Tibial nerve (tissue), 4 donors: ENCODE measurements at regions not wholly inside any gene's neighbourhood (a gene's known extent, or its start where the extent isn't known, plus 50 kb on each side); places are given as distances from the start of the nearest gene placed in this dataset.
"Not testable (repeated sequence)": the region's sequence is repeated elsewhere in the genome, so short reads cannot be mapped to it uniquely, and the experiment has no call there.

Experiments
- DNase-seq, 2 donors: peaks; one replicate each; pipeline ENCODE4 v3.0.0-alpha.2; 2019; ENCODE audit warnings: low spot score in 2 of 2
- H3K27ac ChIP-seq, 4 donors: fragments of 200-600 bp; sonication (generic) in 3 of 4; one replicate each; pipeline ENCODE4 v1.5.1; 2017 to 2019; ENCODE audit warnings: mild to moderate bottlenecking in 1 of 4
- H3K27me3 ChIP-seq, 2 donors: fragments of 200-600 bp; sonication (generic) in 1 of 2; one replicate each; pipeline versions ENCODE4 v1.5.1 to v1.6.0; 2017 to 2019
- H3K36me3 ChIP-seq, 3 donors: fragments of 200-600 bp; sonication (generic); one replicate each; pipeline ENCODE4 v1.5.1; 2018 to 2019
- H3K4me1 ChIP-seq, 4 donors: fragments of 200-600 bp; sonication (generic) in 3 of 4; one replicate each; pipeline ENCODE4 v1.5.1; 2017 to 2019
- H3K4me3 ChIP-seq, 4 donors: fragments of 200-600 bp; sonication (generic) in 3 of 4; one replicate each; pipeline ENCODE4 v1.5.1; 2017 to 2019; ENCODE audit warnings: mild to moderate bottlenecking in 1 of 4, moderate library complexity in 1 of 4
- H3K9me3 ChIP-seq, 4 donors: fragments of 200-600 bp; sonication (generic) in 3 of 4; one replicate each; pipeline ENCODE4 v1.5.1; 2017 to 2019
- EP300 ChIP-seq, 2 donors: sonication (generic); formaldehyde crosslinking; IDR thresholded peaks; one replicate each; pipeline ENCODE4 v1.6.1; 2017; ENCODE audit warnings: antibody characterized with exemption in 2 of 2, mild to moderate bottlenecking in 1 of 2
- POLR2A ChIP-seq, 2 donors: fragments of 450-650 bp; IDR thresholded peaks; one replicate each; pipeline ENCODE4 v1.6.1; 2017; ENCODE audit warnings: antibody characterized with exemption in 2 of 2, mild to moderate bottlenecking in 2 of 2, moderate library complexity in 2 of 2
- WGBS, 2 donors: methylation state at CpG; one replicate each; pipeline ENCODE4 v1.1.5; 2018; 5-methylcytosine and 5-hydroxymethylcytosine counted together
- TF ChIP-seq, protein P1 (sequence below), 5 experiments: fragments of 200-600 bp in 3 of 5; fragments of 450-650 bp in 2 of 5; sonication (generic) in 3 of 5; IDR thresholded peaks; one replicate each; pipeline ENCODE4 v1.5.1; 2016 to 2019; ENCODE audit warnings: antibody characterized with exemption in 5 of 5, mild to moderate bottlenecking in 3 of 5, moderate library complexity in 2 of 5

DNA sequence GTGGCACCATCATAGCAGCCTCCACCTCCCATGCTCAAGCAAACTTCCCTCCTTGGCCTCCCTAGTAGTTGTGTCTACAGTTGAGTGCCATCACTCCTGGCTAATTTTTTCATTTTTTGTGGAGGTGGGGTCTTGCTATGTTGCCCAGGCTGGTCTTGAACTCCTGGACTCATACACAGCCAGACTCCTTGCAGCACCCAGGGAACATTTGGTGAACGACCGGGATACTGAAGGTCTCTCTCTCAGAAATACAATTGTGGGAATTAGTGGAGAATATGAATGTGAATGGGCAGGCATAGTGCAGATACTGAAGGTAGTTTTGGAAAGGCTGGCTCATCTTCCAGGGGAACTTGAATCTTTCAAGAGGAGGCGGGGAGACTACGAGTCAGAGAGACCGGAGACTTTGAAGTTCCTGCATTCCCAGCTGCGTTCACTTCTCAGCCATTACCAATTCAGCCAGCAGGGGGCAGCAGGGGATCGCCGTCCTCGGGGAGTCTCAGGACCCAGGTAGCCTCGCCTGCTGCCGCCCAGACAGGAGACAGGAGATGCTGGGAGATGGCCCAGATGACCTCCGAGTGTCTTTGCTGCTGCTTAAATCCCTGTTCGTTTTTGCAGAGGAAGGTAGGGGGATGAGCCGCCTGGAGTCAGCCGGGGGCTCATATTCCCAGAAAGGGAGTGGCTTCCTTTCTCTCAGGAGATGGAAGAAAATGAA, 68.6 kb downstream of the HAPSTR1 start:
- peak in 1 of 2 donors; percentile 32 for DNase-seq
- TF ChIP-seq POLR2A (IDR thresholded peaks at IDR 0.05), result no peak
- TF ChIP-seq, protein P1, sequence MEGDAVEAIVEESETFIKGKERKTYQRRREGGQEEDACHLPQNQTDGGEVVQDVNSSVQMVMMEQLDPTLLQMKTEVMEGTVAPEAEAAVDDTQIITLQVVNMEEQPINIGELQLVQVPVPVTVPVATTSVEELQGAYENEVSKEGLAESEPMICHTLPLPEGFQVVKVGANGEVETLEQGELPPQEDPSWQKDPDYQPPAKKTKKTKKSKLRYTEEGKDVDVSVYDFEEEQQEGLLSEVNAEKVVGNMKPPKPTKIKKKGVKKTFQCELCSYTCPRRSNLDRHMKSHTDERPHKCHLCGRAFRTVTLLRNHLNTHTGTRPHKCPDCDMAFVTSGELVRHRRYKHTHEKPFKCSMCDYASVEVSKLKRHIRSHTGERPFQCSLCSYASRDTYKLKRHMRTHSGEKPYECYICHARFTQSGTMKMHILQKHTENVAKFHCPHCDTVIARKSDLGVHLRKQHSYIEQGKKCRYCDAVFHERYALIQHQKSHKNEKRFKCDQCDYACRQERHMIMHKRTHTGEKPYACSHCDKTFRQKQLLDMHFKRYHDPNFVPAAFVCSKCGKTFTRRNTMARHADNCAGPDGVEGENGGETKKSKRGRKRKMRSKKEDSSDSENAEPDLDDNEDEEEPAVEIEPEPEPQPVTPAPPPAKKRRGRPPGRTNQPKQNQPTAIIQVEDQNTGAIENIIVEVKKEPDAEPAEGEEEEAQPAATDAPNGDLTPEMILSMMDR (IDR thresholded peaks at IDR 0.05), result peak in 4 of 5 experiments; percentile 8 to 43 (median 20)
- Histone ChIP-seq H3K27me3 (no peaks in the 10 kb centered on the region), H3K4me3 (no peak overlapping the region), H3K36me3 (no peaks in the 10 kb centered on the region), H3K9me3 (no peaks in the 10 kb centered on the region), H3K27ac (no peak overlapping the region), H3K4me1 (peaks cover 0 to 4% (median 0%) of the 10 kb centered on the region in 4 donors)
- 16 to 27% methylated on average over 11 to 15 of the region's 15 CpGs for WGBS, 2 donors

DNA sequence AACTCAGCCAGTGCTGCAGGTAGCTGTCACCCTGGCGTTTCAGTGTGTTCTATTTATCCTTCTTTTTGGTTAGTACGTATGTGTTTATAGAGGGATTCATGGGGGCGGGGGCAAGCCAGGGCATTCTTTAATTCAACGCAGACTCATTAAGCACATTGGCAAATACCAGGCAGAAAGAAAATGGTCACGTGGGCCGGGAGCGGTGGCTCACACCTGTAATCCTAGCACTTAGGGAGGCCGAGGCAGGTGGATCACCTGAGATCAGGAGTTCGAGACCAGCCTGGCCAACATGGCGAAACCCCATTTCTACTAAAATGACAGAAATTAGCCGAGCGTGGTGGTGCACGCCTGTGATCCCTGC, 69.1 kb downstream of the HAPSTR1 start:
- 79 to 82% methylated on average over 13 of the region's 13 CpGs for WGBS, 2 donors
- DNase-seq, result no peak

DNA sequence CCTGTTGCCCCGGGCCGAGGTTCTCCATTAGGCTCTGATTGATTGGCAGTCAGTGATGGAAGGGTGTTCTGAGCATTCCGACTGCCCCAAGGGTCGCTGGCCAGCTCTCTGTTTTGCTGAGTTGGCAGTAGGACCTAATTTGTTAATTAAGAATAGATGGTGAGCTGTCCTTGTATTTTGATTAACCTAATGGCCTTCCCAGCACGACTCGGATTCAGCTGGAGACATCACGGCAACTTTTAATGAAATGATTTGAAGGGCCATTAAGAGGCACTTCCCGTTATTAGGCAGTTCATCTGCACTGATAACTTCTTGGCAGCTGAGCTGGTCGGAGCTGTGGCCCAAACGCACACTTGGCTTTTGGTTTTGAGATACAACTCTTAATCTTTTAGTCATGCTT, 74.2 kb downstream of the HAPSTR1 start:
- H3K4me1 ChIP-seq, result no peaks in the 10 kb centered on the region

More for the DNA sequence above, 69.1 kb downstream of the HAPSTR1 start:
- H3K36me3 ChIP-seq, result no peaks in the 10 kb centered on the region
- TF ChIP-seq, protein P1 (IDR thresholded peaks at IDR 0.05), result no peak
- TF ChIP-seq EP300 (IDR thresholded peaks at IDR 0.05) (no peak), POLR2A (IDR thresholded peaks at IDR 0.05) (no peak)
- peaks cover 0 to 4% (median 0%) of the 10 kb centered on the region in 4 donors for H3K4me1 ChIP-seq
- H3K4me3 ChIP-seq, result no peak overlapping the region
- no peaks in the 10 kb centered on the region for H3K9me3 ChIP-seq
- no peak overlapping the region for H3K27ac ChIP-seq
- no peaks in the 10 kb centered on the region for H3K27me3 ChIP-seq

DNA sequence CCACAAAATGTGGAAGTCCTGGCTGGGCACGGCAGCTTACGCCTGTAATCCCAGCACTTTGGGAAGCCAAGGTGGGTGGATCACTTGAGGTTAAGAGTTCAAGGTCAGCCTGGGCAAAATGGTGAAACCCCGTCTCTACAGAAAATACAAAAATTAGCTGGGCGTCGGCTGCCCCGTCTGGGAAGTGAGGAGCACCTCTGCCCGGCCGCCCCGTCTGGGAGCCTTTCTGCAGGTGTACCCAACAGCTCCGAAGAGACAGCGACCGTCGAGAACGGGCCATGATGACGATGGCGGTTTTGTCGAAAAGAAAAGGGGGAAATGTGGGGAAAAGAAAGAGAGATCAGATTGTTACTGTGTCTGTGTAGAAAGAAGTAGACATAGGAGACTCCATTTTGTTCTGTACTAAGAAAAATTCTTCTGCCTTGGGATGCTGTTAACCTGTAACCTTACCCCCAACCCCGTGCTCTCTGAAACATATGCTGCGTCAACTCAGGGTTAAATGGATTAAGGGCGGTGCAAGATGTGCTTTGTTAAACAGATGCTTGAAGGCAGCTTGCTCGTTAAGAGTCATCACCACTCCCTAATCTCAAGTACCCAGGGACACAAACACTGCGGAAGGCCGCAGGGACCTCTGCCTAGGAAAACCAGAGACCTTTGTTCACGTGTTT, 75.0 kb downstream of the HAPSTR1 start:
- not testable (repeated sequence) for H3K9me3 ChIP-seq, H3K4me1 ChIP-seq, H3K4me3 ChIP-seq, DNase-seq, H3K27me3 ChIP-seq, H3K36me3 ChIP-seq, H3K27ac ChIP-seq
- 76 to 78% methylated on average over 19 to 24 of the region's 24 CpGs for WGBS, 2 donors

More for the DNA sequence above, 74.2 kb downstream of the HAPSTR1 start:
- Histone ChIP-seq H3K4me3 (no peak overlapping the region), H3K27me3 (no peaks in the 10 kb centered on the region), H3K36me3 (no peaks in the 10 kb centered on the region), H3K27ac (no peak overlapping the region), H3K9me3 (no peaks in the 10 kb centered on the region)
- WGBS, 2 donors, result 66 to 67% methylated on average over 10 of the region's 10 CpGs
- DNase-seq, result no peak
- no peak for TF ChIP-seq POLR2A (IDR thresholded peaks at IDR 0.05)
- TF ChIP-seq, protein P1 (IDR thresholded peaks at IDR 0.05), result no peak
- no peak for TF ChIP-seq EP300 (IDR thresholded peaks at IDR 0.05)

DNA sequence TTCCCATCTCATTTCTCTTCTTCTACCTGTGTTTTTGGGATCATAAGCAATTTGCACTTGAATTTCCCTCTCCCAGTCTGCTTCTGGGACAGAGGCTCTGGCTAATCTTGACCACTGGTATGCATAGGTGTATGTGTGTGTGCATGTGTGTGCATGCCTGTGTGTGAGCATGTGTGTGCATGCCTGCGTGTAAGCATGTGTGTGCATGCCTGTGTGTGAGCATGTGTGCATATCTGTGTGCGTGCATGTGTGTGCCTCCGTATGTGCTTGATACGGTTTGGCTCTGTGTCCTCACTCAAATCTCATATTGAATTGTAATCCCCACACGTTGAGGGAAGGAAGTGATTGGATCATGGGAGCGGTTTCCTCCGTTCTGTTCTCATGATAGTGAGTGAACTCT, 77.7 kb downstream of the HAPSTR1 start:
- Histone ChIP-seq H3K36me3 (no peaks in the 10 kb centered on the region), H3K27ac (no peak overlapping the region), H3K27me3 (no peaks in the 10 kb centered on the region), H3K9me3 (no peaks in the 10 kb centered on the region), H3K4me3 (no peak overlapping the region), H3K4me1 (no peaks in the 10 kb centered on the region)
- TF ChIP-seq, protein P1 (IDR thresholded peaks at IDR 0.05), result no peak
- no peak for TF ChIP-seq POLR2A (IDR thresholded peaks at IDR 0.05)
- no peak for TF ChIP-seq EP300 (IDR thresholded peaks at IDR 0.05)
- DNase-seq, result no peak
- WGBS, 2 donors, result 75 to 85% methylated on average over 7 of the region's 7 CpGs
